ENCODE measurements at regions not wholly inside any gene's neighbourhood (a gene's known extent, or its start where the extent isn't known, plus 50 kb on each side); places are given as distances from the start of the nearest gene placed in this dataset.
"Not testable (repeated sequence)": the region's sequence is repeated elsewhere in the genome, so short reads cannot be mapped to it uniquely, and the experiment has no call there.

DNA sequence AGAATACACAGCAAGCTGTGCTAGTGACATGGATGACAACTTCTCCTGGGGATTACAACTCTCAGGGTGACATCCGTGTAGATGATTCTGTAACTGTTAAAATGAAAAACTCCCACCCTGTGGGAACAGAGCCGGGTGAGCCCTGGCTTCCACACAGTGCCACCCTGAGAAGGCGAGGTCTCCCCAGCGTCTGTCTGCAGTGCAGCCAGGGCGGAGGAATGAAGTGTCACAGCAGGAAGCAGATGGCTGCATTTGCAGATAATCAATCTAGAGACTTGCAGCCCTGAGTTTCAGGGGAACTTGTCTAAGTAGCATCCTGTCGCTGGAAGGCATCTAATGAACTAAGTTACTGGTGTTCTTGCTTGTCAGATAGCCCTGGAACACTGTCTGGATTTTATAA is 56.5 kb upstream of the UNC93A start:
- not testable (repeated sequence) for H3K4me1 ChIP-seq (ENCODE audit: control insufficient read depth, insufficient read depth, low read length, poor library complexity, severe bottlenecking); H3K4me3 Mint-ChIP-seq; H3K4me1 Mint-ChIP-seq; H3K27me3 ChIP-seq (ENCODE audit: control insufficient read depth, insufficient read depth, low read length); H3K9me3 Mint-ChIP-seq; H3K9me3 ChIP-seq (ENCODE audit: control insufficient read depth in 2 of 2, low read length in 2 of 2); H3K4me3 ChIP-seq (ENCODE audit: low read depth, low read length); DNase-seq; H3K27ac Mint-ChIP-seq; H3K36me3 ChIP-seq (ENCODE audit: control insufficient read depth, insufficient read depth, low read length); H3K36me3 Mint-ChIP-seq; H3K27ac ChIP-seq (ENCODE audit: insufficient read depth, low read length, poor library complexity, severe bottlenecking)
- ATAC-seq (ENCODE audit: low read depth in 2 of 2): peak in 1 of 2 donors; percentile 22
- peaks cover 31% of the 10 kb centered on the region for H3K27me3 Mint-ChIP-seq

DNA sequence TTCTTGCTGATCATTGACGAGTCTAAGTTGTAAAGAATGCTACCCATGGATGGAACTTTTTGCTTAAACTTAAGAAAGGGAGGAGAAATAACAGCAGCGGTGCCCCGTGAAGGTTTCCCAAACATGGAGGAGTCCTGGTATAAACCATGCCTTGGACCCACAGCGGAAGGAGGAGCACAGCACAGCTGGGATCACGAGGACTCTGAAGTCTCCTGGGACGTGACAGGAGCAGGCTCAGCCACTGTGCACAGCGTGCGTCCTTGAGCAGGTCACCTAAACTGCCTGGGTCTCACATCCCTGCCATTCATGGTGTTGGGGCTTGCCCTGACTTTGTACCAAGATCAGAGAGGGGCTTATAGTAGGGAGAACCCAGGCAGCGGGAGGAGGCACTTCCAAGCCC is 56.1 kb upstream of the UNC93A start:
- Histone ChIP-seq H3K4me1 (ENCODE audit: control insufficient read depth, insufficient read depth, low read length, poor library complexity, severe bottlenecking) (no peaks in the 10 kb centered on the region), H3K36me3 (ENCODE audit: control insufficient read depth, insufficient read depth, low read length) (no peaks in the 10 kb centered on the region), H3K9me3 (ENCODE audit: control insufficient read depth in 2 of 2, low read length in 2 of 2) (no peaks in the 10 kb centered on the region), H3K27ac (ENCODE audit: insufficient read depth, low read length, poor library complexity, severe bottlenecking) (no peak overlapping the region), H3K27me3 (ENCODE audit: control insufficient read depth, insufficient read depth, low read length) (peaks cover 2% of the 10 kb centered on the region), H3K4me3 (ENCODE audit: low read depth, low read length) (no peak overlapping the region)
- Mint-ChIP-seq H3K27ac (no peak overlapping the region), H3K4me1 (no peaks in the 10 kb centered on the region), H3K36me3 (no peaks in the 10 kb centered on the region), H3K27me3 (peaks cover 27% of the 10 kb centered on the region), H3K9me3 (no peaks in the 10 kb centered on the region), H3K4me3 (no peak overlapping the region)
- no peak for DNase-seq
- no peak for ATAC-seq (ENCODE audit: low read depth in 2 of 2)

DNA sequence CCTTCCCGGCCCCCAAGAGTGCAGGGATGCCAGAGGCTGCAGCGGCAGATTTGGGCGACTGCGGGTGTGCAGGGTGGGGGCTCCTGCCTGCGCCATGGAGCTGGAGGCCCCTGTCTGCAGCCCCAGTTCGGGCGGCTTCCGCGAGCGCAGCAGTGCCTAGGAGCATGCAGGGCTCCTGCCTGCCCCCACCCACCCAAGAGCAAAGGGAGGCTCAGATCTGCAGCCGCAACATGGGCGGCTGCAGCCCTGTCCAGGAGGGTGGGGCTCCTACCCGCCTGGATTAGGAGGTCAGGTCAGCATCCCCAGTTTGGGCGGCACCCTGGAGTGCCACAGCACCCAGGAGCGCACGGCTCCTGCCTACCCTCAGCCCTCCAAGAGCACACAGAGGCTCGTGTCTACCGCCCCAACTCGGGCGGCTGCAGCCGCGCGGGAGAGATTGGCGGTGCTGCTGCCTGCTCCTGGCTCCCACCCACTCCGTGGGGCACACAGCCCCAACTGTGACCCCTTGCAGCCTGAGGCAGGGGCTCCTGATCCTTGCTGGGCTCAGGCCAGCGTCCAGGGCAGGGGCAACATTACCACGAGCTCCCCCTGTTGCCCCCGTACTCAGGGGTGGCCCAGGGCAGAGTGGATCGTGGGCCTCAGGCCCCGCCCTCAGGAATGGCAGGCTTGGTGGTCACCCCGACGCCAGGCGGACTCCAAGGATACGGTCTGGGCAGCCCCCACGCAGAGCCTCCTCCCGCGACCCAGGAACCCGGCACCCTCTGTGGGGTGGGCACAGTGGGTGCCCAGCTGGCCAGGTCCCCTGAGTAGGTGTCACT is 55.5 kb upstream of the UNC93A start:
- DNase-seq (no peak), ATAC-seq (ENCODE audit: low read depth in 2 of 2) (no peak)
- no peak overlapping the region for H3K4me3 ChIP-seq (ENCODE audit: low read depth, low read length)
- H3K27me3 ChIP-seq (ENCODE audit: control insufficient read depth, insufficient read depth, low read length): peaks cover 2% of the 10 kb centered on the region
- peaks cover 21% of the 10 kb centered on the region for H3K27me3 Mint-ChIP-seq
- H3K4me3 Mint-ChIP-seq: no peak overlapping the region
- H3K9me3 ChIP-seq (ENCODE audit: control insufficient read depth in 2 of 2, low read length in 2 of 2): no peaks in the 10 kb centered on the region
- H3K27ac Mint-ChIP-seq: no peak overlapping the region
- no peak overlapping the region for H3K27ac ChIP-seq (ENCODE audit: insufficient read depth, low read length, poor library complexity, severe bottlenecking)
- no peaks in the 10 kb centered on the region for H3K9me3 Mint-ChIP-seq
- H3K4me1 ChIP-seq (ENCODE audit: control insufficient read depth, insufficient read depth, low read length, poor library complexity, severe bottlenecking): no peaks in the 10 kb centered on the region
- H3K36me3 ChIP-seq (ENCODE audit: control insufficient read depth, insufficient read depth, low read length): no peaks in the 10 kb centered on the region
- no peaks in the 10 kb centered on the region for H3K36me3 Mint-ChIP-seq
- H3K4me1 Mint-ChIP-seq: no peaks in the 10 kb centered on the region

- no peaks in the 10 kb centered on the region for H3K4me1 Mint-ChIP-seq
- Histone ChIP-seq H3K27me3 (ENCODE audit: control insufficient read depth, insufficient read depth, low read length) (peaks cover 2% of the 10 kb centered on the region), H3K4me3 (ENCODE audit: low read depth, low read length) (no peak overlapping the region), H3K4me1 (ENCODE audit: control insufficient read depth, insufficient read depth, low read length, poor library complexity, severe bottlenecking) (no peaks in the 10 kb centered on the region), H3K36me3 (ENCODE audit: control insufficient read depth, insufficient read depth, low read length) (no peaks in the 10 kb centered on the region), H3K27ac (ENCODE audit: insufficient read depth, low read length, poor library complexity, severe bottlenecking) (no peak overlapping the region), H3K9me3 (ENCODE audit: control insufficient read depth in 2 of 2, low read length in 2 of 2) (no peaks in the 10 kb centered on the region)
- no peak overlapping the region for H3K27ac Mint-ChIP-seq
- no peaks in the 10 kb centered on the region for H3K9me3 Mint-ChIP-seq
- ATAC-seq (ENCODE audit: low read depth in 2 of 2) (no peak), DNase-seq (no peak)
- peaks cover 16% of the 10 kb centered on the region for H3K27me3 Mint-ChIP-seq
- H3K36me3 Mint-ChIP-seq: no peaks in the 10 kb centered on the region
- no peak overlapping the region for H3K4me3 Mint-ChIP-seq
Observed at GRCh38 chr6:167236239-167236571, 54.9 kb upstream of the UNC93A start.

DNA sequence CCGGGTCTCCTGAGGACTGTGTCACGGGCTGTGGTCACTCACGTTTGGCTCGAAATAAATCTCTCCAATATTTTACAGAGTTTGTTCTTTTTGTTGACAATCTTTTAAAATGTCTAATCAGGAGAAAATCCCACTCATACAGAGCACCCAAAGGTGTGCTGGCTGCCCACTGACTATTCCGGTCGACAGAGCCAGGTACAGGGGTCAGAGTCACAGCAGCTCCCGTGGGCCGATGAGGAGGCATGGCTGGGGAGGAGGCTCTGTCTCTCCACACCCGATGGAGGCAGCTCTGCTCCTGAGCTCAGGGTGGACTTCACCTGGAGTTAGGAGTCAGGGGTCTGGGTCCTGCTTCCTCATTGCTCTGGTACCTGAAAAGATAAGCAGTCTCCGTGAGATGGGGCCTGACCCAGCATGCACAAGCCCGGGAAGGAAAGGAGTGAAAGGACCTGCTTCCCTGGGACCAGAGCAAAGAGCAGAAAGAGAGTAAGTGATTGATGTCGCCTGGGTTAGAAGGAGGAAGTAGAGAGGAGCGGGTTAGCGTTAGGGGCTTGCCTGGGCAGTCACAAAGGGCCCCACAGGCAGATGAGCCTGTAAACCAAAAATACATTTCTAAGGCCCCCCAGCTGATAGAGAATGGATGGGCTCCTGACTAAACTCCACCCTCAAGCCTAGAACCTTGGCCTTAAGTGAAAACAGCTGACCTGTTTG is 53.5 kb upstream of the UNC93A start:
- H3K27me3 Mint-ChIP-seq: peaks cover 15% of the 10 kb centered on the region
- H3K27ac Mint-ChIP-seq: no peak overlapping the region
- no peaks in the 10 kb centered on the region for H3K9me3 ChIP-seq (ENCODE audit: control insufficient read depth in 2 of 2, low read length in 2 of 2)
- no peaks in the 10 kb centered on the region for H3K36me3 Mint-ChIP-seq
- no peak overlapping the region for H3K4me3 Mint-ChIP-seq
- H3K36me3 ChIP-seq (ENCODE audit: control insufficient read depth, insufficient read depth, low read length): no peaks in the 10 kb centered on the region
- H3K4me3 ChIP-seq (ENCODE audit: low read depth, low read length): no peak overlapping the region
- H3K27me3 ChIP-seq (ENCODE audit: control insufficient read depth, insufficient read depth, low read length): peaks cover 2% of the 10 kb centered on the region
- no peaks in the 10 kb centered on the region for H3K9me3 Mint-ChIP-seq
- no peak overlapping the region for H3K27ac ChIP-seq (ENCODE audit: insufficient read depth, low read length, poor library complexity, severe bottlenecking)
- H3K4me1 Mint-ChIP-seq: no peaks in the 10 kb centered on the region
- no peaks in the 10 kb centered on the region for H3K4me1 ChIP-seq (ENCODE audit: control insufficient read depth, insufficient read depth, low read length, poor library complexity, severe bottlenecking)
- no peak for DNase-seq
- no peak for ATAC-seq (ENCODE audit: low read depth in 2 of 2)

DNA sequence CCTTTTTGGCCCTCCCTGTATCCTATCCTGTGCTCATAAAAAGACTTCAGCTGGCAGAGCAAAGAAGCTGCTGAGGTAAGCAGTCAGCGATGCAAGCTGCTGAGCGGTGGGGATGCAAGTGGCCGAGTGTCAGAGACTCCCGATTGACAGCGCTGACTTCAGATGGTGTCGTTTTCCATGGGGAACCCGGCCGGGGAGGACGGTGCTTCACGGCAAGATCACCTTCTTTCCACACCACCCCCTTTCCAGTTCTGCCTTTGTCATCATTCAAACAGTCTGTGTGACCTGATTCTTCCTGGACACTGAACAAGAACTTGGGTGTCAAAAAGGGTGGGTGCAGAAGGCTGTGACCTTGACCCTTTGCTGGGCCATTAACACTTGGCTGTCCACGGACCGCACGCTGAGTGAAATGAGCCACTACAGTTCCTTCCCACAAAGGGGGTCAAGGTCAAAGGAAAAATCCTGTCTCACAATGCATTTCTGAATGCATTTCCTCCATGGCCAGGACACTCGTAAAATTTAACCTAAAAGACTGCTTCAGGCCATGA is 52.9 kb upstream of the UNC93A start:
- Histone ChIP-seq H3K9me3 (ENCODE audit: control insufficient read depth in 2 of 2, low read length in 2 of 2) (no peaks in the 10 kb centered on the region), H3K4me1 (ENCODE audit: control insufficient read depth, insufficient read depth, low read length, poor library complexity, severe bottlenecking) (no peaks in the 10 kb centered on the region), H3K36me3 (ENCODE audit: control insufficient read depth, insufficient read depth, low read length) (no peaks in the 10 kb centered on the region), H3K27ac (ENCODE audit: insufficient read depth, low read length, poor library complexity, severe bottlenecking) (no peak overlapping the region), H3K4me3 (ENCODE audit: low read depth, low read length) (no peak overlapping the region), H3K27me3 (ENCODE audit: control insufficient read depth, insufficient read depth, low read length) (no peaks in the 10 kb centered on the region)
- ATAC-seq (ENCODE audit: low read depth in 2 of 2) (no peak), DNase-seq (no peak)
- H3K27ac Mint-ChIP-seq: no peak overlapping the region
- no peaks in the 10 kb centered on the region for H3K36me3 Mint-ChIP-seq
- no peaks in the 10 kb centered on the region for H3K4me1 Mint-ChIP-seq
- H3K27me3 Mint-ChIP-seq: peaks cover 14% of the 10 kb centered on the region
- H3K4me3 Mint-ChIP-seq: no peak overlapping the region
- no peaks in the 10 kb centered on the region for H3K9me3 Mint-ChIP-seq

GRCh38 chr6:167238694-167239467 is 52.2 kb upstream of the UNC93A start:
- no peaks in the 10 kb centered on the region for H3K9me3 Mint-ChIP-seq
- DNase-seq (no peak), ATAC-seq (ENCODE audit: low read depth in 2 of 2) (no peak)
- no peaks in the 10 kb centered on the region for H3K4me1 Mint-ChIP-seq
- Histone ChIP-seq H3K9me3 (ENCODE audit: control insufficient read depth in 2 of 2, low read length in 2 of 2) (no peaks in the 10 kb centered on the region), H3K36me3 (ENCODE audit: control insufficient read depth, insufficient read depth, low read length) (no peaks in the 10 kb centered on the region), H3K4me1 (ENCODE audit: control insufficient read depth, insufficient read depth, low read length, poor library complexity, severe bottlenecking) (no peaks in the 10 kb centered on the region), H3K27ac (ENCODE audit: insufficient read depth, low read length, poor library complexity, severe bottlenecking) (no peak overlapping the region), H3K4me3 (ENCODE audit: low read depth, low read length) (no peak overlapping the region), H3K27me3 (ENCODE audit: control insufficient read depth, insufficient read depth, low read length) (no peaks in the 10 kb centered on the region)
- no peaks in the 10 kb centered on the region for H3K36me3 Mint-ChIP-seq
- H3K4me3 Mint-ChIP-seq: no peak overlapping the region
- H3K27ac Mint-ChIP-seq: no peak overlapping the region
- peaks cover 13% of the 10 kb centered on the region for H3K27me3 Mint-ChIP-seq

All from CD4-positive, CD25-positive, alpha-beta regulatory T cell (primary cell).